GM23248 (cell line): ENCODE measurements at regions not wholly inside any gene's neighbourhood (a gene's known extent, or its start where the extent isn't known, plus 50 kb on each side); places are given as distances from the start of the nearest gene placed in this dataset.

ENCODE experiments used
- DNase-seq: peaks from one replicate; pipeline ENCODE4 v3.0.0-alpha.2; 2015
- H2AFZ ChIP-seq: fragments of 200-600 bp; sonication (generic); 2 replicates; pipeline ENCODE4 v1.6.1; 2016; ENCODE audit warnings: antibody characterized with exemption
- H3F3A ChIP-seq: fragments of 200-600 bp; sonication (generic); 2 replicates; pipeline ENCODE4 v1.6.1; 2016; ENCODE audit warnings: mild to moderate bottlenecking, antibody characterized with exemption, mixed run types; ENCODE audit not compliant: insufficient read depth
- H3K27ac ChIP-seq: fragments of 200-600 bp; sonication (generic); 2 replicates; pipeline ENCODE4 v1.5.1; 2016; ENCODE audit warnings: mild to moderate bottlenecking
- H3K27me3 ChIP-seq: fragments of 200-600 bp; sonication (generic); replicated peaks from 2 replicates; pipeline ENCODE4 v1.6.1; 2016; ENCODE audit warnings: mild to moderate bottlenecking; ENCODE audit not compliant: insufficient read depth
- H3K36me3 ChIP-seq: fragments of 200-600 bp; sonication (generic); 2 replicates; pipeline ENCODE4 v1.6.1; 2016; ENCODE audit warnings: low read depth, mild to moderate bottlenecking
- H3K4me1 ChIP-seq: fragments of 200-600 bp; sonication (generic); 2 replicates; pipeline ENCODE4 v1.6.1; 2016; ENCODE audit warnings: mild to moderate bottlenecking; ENCODE audit not compliant: insufficient read depth
- H3K4me2 ChIP-seq: fragments of 200-600 bp; sonication (generic); one replicate; pipeline ENCODE4 v1.6.1; 2016; ENCODE audit warnings: mild to moderate bottlenecking; ENCODE audit not compliant: unreplicated experiment
- H3K4me3 ChIP-seq: fragments of 200-600 bp; sonication (generic); 2 replicates; pipeline ENCODE4 v1.5.1; 2016; ENCODE audit warnings: mild to moderate bottlenecking
- H3K79me2 ChIP-seq: fragments of 200-600 bp; sonication (generic); 2 replicates; pipeline ENCODE4 v1.6.1; 2016; ENCODE audit warnings: mild to moderate bottlenecking; ENCODE audit not compliant: insufficient read depth
- H3K9ac ChIP-seq: fragments of 200-600 bp; sonication (generic); 2 replicates; pipeline ENCODE4 v1.6.1; 2016; ENCODE audit warnings: mild to moderate bottlenecking
- H3K9me2 ChIP-seq: fragments of 200-600 bp; sonication (generic); 2 replicates; pipeline ENCODE4 v1.6.1; 2016; ENCODE audit warnings: mixed run types, mild to moderate bottlenecking, moderate library complexity; ENCODE audit not compliant: insufficient read depth
- H3K9me3 ChIP-seq: fragments of 200-600 bp; sonication (generic); one replicate; pipeline ENCODE4 v1.6.1; 2017; ENCODE audit warnings: low read depth
- H4K20me1 ChIP-seq: fragments of 200-600 bp; sonication (generic); 2 replicates; pipeline ENCODE4 v1.6.0; 2016; ENCODE audit not compliant: insufficient read depth
- EZH2 ChIP-seq: fragments of 200-600 bp; sonication (generic); IDR thresholded peaks from 2 replicates; pipeline ENCODE4 v1.6.1; 2018; ENCODE audit warnings: antibody characterized with exemption, mild to moderate bottlenecking; ENCODE audit not compliant: insufficient read depth, poor library complexity, severe bottlenecking
- EZH2phosphoT487 ChIP-seq: fragments of 200-600 bp; sonication (generic); IDR thresholded peaks from 2 replicates; pipeline ENCODE4 v1.6.1; 2018; ENCODE audit warnings: antibody characterized with exemption, moderate library complexity, mild to moderate bottlenecking, low read depth; ENCODE audit not compliant: insufficient read depth
- WGBS, 2 experiments: methylation state at CpG; one replicate each; pipeline ENCODE4 v1.1.6; 2015 to 2017; ENCODE audit warnings: low lambda C conversion rate in 2 of 2, low coverage in 1 of 2; ENCODE audit errors: missing lambda C conversion rate in 2 of 2; 5-methylcytosine and 5-hydroxymethylcytosine counted together
- in situ Hi-C: fragments of 300-500 bp; cut with MboI; formaldehyde crosslinking; loops from 2 replicates; pipeline ENCODE4 v1.15.0; 2020

DNA sequence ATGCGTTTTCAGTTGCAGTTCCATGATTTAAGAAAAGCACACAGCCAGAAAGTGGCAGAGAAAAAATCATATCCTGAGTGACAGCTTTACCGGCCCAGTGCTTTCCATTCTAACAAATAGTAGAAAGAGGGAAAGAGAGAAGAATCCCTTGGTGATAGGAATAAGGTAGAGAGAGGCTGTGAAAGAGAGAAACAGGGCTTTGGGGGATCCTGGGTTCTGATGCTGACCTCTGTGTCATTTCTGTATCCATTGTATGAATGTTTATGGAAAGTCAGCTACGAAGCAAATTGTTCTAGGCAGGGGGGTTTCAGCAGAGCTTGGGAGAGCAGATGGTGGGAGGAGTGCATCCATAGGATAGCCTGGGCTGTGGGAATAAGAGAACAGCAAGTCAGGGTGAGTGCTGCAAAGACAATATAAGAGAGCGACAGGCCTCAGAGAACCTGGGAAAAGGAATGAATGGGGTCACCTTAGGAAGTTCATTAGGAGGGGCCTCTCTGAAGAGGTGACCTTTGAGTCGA, 203.4 kb upstream of the TNP1 start:
- Histone ChIP-seq H3K27ac (no peak overlapping the region), H3K79me2 (no peaks in the 10 kb centered on the region), H4K20me1 (no peaks in the 10 kb centered on the region), H3K36me3 (no peaks in the 10 kb centered on the region), H3K9ac (no peak overlapping the region), H3F3A (peaks cover 24% of the 10 kb centered on the region; the same call in 1 of the 2 replicates), H3K9me2 (no peaks in the 10 kb centered on the region), H3K4me1 (peaks cover 27% of the 10 kb centered on the region), H3K4me2 (no peak overlapping the region), H3K4me3 (no peak overlapping the region), H2AFZ (no peak overlapping the region), H3K27me3 (no peaks in the 10 kb centered on the region), H3K9me3 (no peaks in the 10 kb centered on the region)
- DNase-seq: no peak
- in situ Hi-C loops: no loop called here
- no peak for TF ChIP-seq EZH2
- no peak for TF ChIP-seq EZH2phosphoT487
- 95 to 97% methylated on average over 5 of the region's 5 CpGs for WGBS, 2 experiments

DNA sequence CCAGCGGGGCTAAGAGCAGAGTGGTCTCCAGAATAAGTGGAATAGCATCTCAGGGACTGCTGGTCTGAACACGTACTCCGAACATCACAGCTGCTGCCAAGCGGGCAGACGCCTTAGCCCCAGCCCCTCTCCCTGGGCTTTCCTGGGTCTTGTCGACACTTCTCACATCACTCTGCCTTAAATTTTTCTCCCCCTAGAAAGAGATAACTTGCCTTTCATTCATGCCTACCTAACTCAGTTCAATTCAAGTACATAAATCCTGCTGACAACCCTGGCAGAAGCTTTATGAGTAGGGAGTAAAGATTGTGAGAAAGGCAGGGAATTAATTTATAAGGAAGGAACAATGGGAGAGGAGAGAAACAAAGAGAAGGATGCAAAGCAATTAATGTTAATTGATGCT, 202.9 kb upstream of the TNP1 start:
- in situ Hi-C loops: no loop called here
- H3K27me3 ChIP-seq: no peaks in the 10 kb centered on the region
- peaks cover 24% of the 10 kb centered on the region; the same call in 1 of the 2 replicates for H3F3A ChIP-seq
- H3K79me2 ChIP-seq: no peaks in the 10 kb centered on the region
- no peaks in the 10 kb centered on the region for H3K36me3 ChIP-seq
- H2AFZ ChIP-seq: no peak overlapping the region
- DNase-seq: no peak
- H3K27ac ChIP-seq: no peak overlapping the region
- H3K9ac ChIP-seq: no peak overlapping the region
- no peaks in the 10 kb centered on the region for H4K20me1 ChIP-seq
- H3K9me3 ChIP-seq: no peaks in the 10 kb centered on the region
- no peaks in the 10 kb centered on the region for H3K9me2 ChIP-seq
- H3K4me2 ChIP-seq: no peak overlapping the region
- TF ChIP-seq EZH2 (no peak), EZH2phosphoT487 (no peak)
- H3K4me3 ChIP-seq: no peak overlapping the region
- H3K4me1 ChIP-seq: peaks cover 27% of the 10 kb centered on the region
- WGBS, 2 experiments: 94 to 95% methylated on average over 6 of the region's 6 CpGs

DNA sequence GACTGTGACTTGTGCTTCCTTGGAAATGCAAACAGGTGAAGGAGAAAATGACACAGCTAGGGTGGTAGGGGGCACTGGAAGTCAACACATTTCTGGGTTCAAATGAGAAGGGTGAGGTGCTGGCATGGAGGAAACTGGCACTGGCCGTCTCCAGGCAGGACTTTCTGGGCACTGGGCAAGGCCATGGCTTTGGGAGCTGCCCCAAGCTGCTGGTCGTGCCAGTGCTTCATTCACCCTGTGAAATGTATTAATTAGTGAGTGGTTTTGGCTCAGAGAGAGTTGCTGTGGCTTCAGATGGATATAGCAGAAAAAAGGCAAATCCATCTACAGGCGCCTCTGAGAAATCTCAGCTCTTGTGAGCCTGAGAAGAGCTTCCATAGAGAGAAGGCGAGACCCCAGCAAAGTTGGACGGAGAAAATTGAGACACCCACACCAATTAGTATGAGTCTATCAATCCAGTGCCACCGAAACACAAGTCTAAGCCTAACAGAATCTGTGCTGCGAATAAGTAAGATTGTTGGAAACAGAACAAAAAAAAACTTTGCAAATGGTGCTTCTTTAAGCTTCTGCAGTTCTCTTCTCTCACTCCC, 202.1 kb upstream of the TNP1 start:
- in situ Hi-C loops: no loop called here

DNA sequence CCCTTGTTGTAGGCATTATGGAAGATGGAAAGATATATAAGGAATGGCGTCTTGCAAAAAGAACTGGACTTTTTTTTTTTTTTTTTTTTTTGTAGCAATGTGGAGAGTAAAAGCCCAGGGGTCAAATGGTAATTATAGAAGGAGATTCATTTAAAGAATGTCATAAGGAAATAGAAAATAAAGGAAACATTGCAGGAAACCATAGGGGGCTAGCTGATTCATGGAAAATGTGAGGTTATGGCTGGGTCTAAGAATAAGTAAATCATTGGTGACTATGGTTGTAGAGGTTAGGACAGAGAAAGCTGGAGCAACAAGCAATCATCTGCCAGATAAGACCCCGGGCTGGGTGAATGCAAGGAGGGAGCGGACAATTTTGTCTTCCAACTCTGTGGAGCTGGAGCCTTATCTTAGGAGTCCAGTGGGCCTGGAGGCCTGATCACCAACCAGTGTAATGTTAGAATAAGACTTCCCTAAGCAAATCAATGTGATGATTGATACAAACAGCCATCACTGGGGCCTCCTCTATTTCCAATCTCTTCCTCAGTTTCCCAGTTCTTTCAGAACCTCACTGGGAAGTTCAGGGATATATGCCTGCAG, 201.2 kb upstream of the TNP1 start:
- peaks cover 24% of the 10 kb centered on the region for H3K4me1 ChIP-seq
- in situ Hi-C loops: no loop called here
- no peaks in the 10 kb centered on the region for H4K20me1 ChIP-seq
- no peak overlapping the region for H3K4me3 ChIP-seq
- no peaks in the 10 kb centered on the region for H3K79me2 ChIP-seq
- no peak overlapping the region for H3K9ac ChIP-seq
- no peaks in the 10 kb centered on the region for H3K36me3 ChIP-seq
- H2AFZ ChIP-seq: no peak overlapping the region
- WGBS, 2 experiments: 92 to 97% methylated on average over 3 of the region's 3 CpGs
- 0 out of 2 replicates have a peak, but pooled peaks cover 11% of the 10 kb centered on the region for H3F3A ChIP-seq
- no peak for TF ChIP-seq EZH2
- TF ChIP-seq EZH2phosphoT487: no peak
- H3K9me2 ChIP-seq: no peaks in the 10 kb centered on the region
- no peak overlapping the region for H3K4me2 ChIP-seq
- no peaks in the 10 kb centered on the region for H3K27me3 ChIP-seq
- H3K9me3 ChIP-seq: no peaks in the 10 kb centered on the region
- no peak overlapping the region for H3K27ac ChIP-seq
- DNase-seq: no peak

More for the DNA sequence above, 202.1 kb upstream of the TNP1 start:
- TF ChIP-seq EZH2phosphoT487: no peak
- TF ChIP-seq EZH2: no peak
- Histone ChIP-seq H3K4me2 (no peak overlapping the region), H2AFZ (no peak overlapping the region), H3K4me3 (no peak overlapping the region), H3K27me3 (no peaks in the 10 kb centered on the region), H3K79me2 (no peaks in the 10 kb centered on the region), H3K9me2 (no peaks in the 10 kb centered on the region), H3K9ac (no peak overlapping the region), H3K27ac (no peak overlapping the region), H3K9me3 (no peaks in the 10 kb centered on the region), H3F3A (peaks cover 19% of the 10 kb centered on the region; the same call in 1 of the 2 replicates), H4K20me1 (no peaks in the 10 kb centered on the region), H3K36me3 (no peaks in the 10 kb centered on the region), H3K4me1 (peaks cover 27% of the 10 kb centered on the region)
- WGBS, 2 experiments: 92 to 99% methylated on average over 7 of the region's 7 CpGs
- no peak for DNase-seq
